ENCODE measurements at regions not wholly inside any gene's neighbourhood (a gene's known extent, or its start where the extent isn't known, plus 50 kb on each side); places are given as distances from the start of the nearest gene placed in this dataset.

DNA sequence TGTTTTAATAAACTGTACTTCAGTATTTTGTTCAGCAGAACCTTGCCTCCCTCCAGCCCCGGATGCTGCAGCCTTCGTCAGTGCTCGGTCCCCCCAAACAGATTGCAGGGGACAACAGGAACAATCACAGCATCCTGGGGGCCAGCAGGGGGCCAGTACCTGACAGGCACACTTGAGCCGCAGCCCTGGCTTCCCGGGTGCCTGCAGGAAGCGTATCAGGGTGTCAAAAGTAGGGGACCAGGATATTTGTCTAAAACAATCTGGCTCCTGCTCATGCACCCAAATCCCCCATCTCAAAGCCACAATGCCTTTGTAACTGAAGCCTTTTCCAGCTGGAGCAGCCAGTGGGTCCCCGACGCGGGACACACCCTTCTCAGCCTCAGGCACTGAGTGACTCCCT lies 167.5 kb upstream of the TSHZ3 start:
- 39 to 66% methylated on average over 9 of the region's 9 CpGs for WGBS, 2 donors
- no peaks in the 10 kb centered on the region for H3K27me3 ChIP-seq
- no peaks in the 10 kb centered on the region for H3K9me3 ChIP-seq
- TF ChIP-seq POLR2A (IDR thresholded peaks at IDR 0.05) (no peak), CTCF (IDR thresholded peaks at IDR 0.05) (no peak)
- no peak for DNase-seq
- H3K4me3 ChIP-seq: no peak overlapping the region
- no peak overlapping the region for H3K27ac ChIP-seq
- H3K4me1 ChIP-seq: no peaks in the 10 kb centered on the region
- intact Hi-C loops (cut with DNase I; ENCODE audit: low total_unique reads): no loop called here
- H3K36me3 ChIP-seq (ENCODE audit: low read depth, missing control alignments): no peaks in the 10 kb centered on the region

- no peak overlapping the region for H3K27ac ChIP-seq
- WGBS, 2 donors: 58 to 70% methylated on average over 33 of the region's 33 CpGs
- intact Hi-C loops (cut with DNase I; ENCODE audit: low total_unique reads): no loop called here
- H3K27me3 ChIP-seq: no peaks in the 10 kb centered on the region
- H3K36me3 ChIP-seq (ENCODE audit: low read depth, missing control alignments): no peaks in the 10 kb centered on the region
- TF ChIP-seq CTCF (IDR thresholded peaks at IDR 0.05) (no peak), POLR2A (IDR thresholded peaks at IDR 0.05) (no peak)
- H3K4me1 ChIP-seq: no peaks in the 10 kb centered on the region
- DNase-seq: no peak
- no peak overlapping the region for H3K4me3 ChIP-seq
- H3K9me3 ChIP-seq: no peaks in the 10 kb centered on the region
Observed at GRCh38 chr19:31517224-31518180, 168.3 kb upstream of the TSHZ3 start.

DNA sequence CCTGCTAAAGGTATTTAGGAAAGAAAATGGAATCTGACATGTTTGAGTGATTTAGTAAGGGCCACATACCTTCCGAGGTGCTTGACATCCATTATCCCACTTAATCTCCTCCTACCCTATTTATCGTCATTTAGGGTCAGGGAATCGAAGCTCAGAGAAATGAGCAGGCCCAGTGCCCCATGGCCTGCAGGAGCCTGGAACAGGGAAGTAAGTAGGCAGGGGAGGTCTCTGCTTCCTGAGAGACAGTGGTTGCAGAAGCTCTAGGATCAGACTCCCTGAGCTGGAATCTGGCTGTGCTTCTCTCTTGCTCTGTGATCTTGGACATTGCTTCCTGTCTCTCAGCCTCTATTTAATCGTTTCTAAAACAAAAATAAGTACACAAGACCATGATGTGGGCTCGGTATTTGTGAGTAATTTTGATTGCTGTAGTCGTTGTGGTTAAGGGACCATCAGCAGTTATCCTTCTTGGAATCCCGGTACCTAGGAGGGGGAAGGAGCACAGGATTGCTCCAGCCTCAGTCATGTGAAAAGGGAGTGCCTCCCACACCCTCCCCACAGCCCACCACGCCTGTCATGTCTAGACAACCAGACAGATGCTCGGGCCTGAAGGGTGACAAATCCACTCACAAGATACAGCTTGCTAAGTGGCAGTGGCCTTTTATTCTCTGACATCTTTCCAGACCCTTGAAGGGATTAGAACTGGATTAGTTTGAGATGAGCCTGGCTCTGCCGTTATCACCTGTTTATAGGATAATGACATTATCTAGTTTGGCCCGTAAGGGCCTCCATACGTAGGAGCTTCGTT lies 169.2 kb upstream of the TSHZ3 start:
- no peaks in the 10 kb centered on the region for H3K9me3 ChIP-seq
- H3K4me1 ChIP-seq: no peaks in the 10 kb centered on the region
- 36 to 52% methylated on average over 12 to 13 of the region's 13 CpGs for WGBS, 2 donors
- H3K27me3 ChIP-seq: no peaks in the 10 kb centered on the region
- DNase-seq: no peak
- no peak overlapping the region for H3K27ac ChIP-seq
- H3K4me3 ChIP-seq: no peak overlapping the region
- TF ChIP-seq CTCF (IDR thresholded peaks at IDR 0.05) (no peak), POLR2A (IDR thresholded peaks at IDR 0.05) (no peak)
- no peaks in the 10 kb centered on the region for H3K36me3 ChIP-seq (ENCODE audit: low read depth, missing control alignments)
- intact Hi-C loops (cut with DNase I; ENCODE audit: low total_unique reads): no loop called here

GRCh38 chr19:31519256-31519655 lies 170.0 kb upstream of the TSHZ3 start:
- Histone ChIP-seq H3K36me3 (ENCODE audit: low read depth, missing control alignments) (no peaks in the 10 kb centered on the region), H3K4me3 (no peak overlapping the region), H3K4me1 (no peaks in the 10 kb centered on the region), H3K9me3 (no peaks in the 10 kb centered on the region), H3K27ac (no peak overlapping the region), H3K27me3 (no peaks in the 10 kb centered on the region)
- no peak for TF ChIP-seq POLR2A (IDR thresholded peaks at IDR 0.05)
- TF ChIP-seq CTCF (IDR thresholded peaks at IDR 0.05): no peak
- intact Hi-C loops (cut with DNase I; ENCODE audit: low total_unique reads): no loop called here
- DNase-seq: no peak
- 14 to 23% methylated on average over 3 of the region's 3 CpGs for WGBS, 2 donors
